ENCODE measurements at regions not wholly inside any gene's neighbourhood (a gene's known extent, or its start where the extent isn't known, plus 50 kb on each side); places are given as distances from the start of the nearest gene placed in this dataset.

DNA sequence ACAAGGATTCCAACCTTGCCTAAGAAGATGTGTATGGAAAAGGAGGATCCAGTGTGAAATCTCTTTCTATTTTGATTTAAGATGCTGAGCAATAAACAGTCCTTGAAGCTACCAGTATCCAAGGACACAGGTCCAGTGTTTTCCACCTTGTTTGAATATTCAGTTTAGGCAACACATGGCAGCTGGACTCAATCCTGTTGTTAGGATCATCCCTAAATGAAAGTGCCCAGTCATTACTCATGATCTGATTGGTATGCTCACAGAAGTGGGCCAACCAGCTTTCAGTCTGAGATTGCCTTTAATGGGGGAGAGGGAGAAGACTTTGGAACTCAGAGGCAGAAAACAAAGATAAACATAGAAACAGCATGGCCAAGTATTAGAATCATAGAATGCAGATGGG is 355.7 kb upstream of the ADAMTSL1 start:
- TF ChIP-seq POLR2A (IDR thresholded peaks at IDR 0.05) (no peak), CTCF (IDR thresholded peaks at IDR 0.05) (no peak)
